BE2C (cell line): ENCODE measurements at regions not wholly inside any gene's neighbourhood (a gene's known extent, or its start where the extent isn't known, plus 50 kb on each side); places are given as distances from the start of the nearest gene placed in this dataset.
A peak's percentile ranks its signal among the peaks of the same experiment; 100 is the strongest.

Source experiments
- DNase-seq: peaks from one replicate; pipeline ENCODE4 v3.0.0-alpha.2; 2020
- H3K27me3 ChIP-seq: fragments of 250-450 bp; sonication (Bioruptor Pico); 2 replicates; pipeline ENCODE4 v1.5.1; 2020; ENCODE audit warnings: mild to moderate bottlenecking
- H3K36me3 ChIP-seq: fragments of 250-450 bp; sonication (Bioruptor Pico); 2 replicates; pipeline ENCODE4 v1.5.1; 2020; ENCODE audit warnings: mild to moderate bottlenecking
- H3K4me1 ChIP-seq: fragments of 250-450 bp; sonication (Bioruptor Pico); 2 replicates; pipeline ENCODE4 v1.5.1; 2020
- H3K4me3 ChIP-seq: 2 replicates; pipeline ENCODE4 v1.5.1; 2011; ENCODE audit warnings: low read depth, low read length
- H3K9me3 ChIP-seq: fragments of 250-450 bp; sonication (Bioruptor Pico); 2 replicates; pipeline ENCODE4 v1.5.1; 2020
- TF ChIP-seq, protein P1 (sequence below): IDR thresholded peaks from 2 replicates; pipeline ENCODE4 v1.5.1; 2012; ENCODE audit warnings: mild to moderate bottlenecking, low read depth, low read length

DNA sequence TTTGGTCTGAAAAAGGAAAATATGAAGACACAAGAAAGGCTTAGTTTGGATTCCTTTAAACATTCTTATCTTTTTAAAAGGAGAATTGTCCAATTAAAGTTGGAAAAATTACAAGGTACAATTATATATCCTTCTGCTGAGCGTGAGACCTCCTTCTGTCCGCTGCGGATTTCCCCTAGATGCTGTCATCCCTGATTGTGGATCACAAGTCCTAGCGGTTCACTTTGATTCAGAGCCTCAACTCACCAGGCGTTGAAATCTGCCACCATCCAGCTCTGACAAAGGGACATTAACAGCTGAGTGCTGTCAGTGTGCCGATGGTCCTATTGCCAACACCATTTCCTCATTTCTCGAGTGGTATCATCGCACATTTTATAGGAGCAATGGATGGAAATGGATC is 73.1 kb upstream of the PTER start:
- no peaks in the 10 kb centered on the region for H3K36me3 ChIP-seq
- TF ChIP-seq, protein P1, sequence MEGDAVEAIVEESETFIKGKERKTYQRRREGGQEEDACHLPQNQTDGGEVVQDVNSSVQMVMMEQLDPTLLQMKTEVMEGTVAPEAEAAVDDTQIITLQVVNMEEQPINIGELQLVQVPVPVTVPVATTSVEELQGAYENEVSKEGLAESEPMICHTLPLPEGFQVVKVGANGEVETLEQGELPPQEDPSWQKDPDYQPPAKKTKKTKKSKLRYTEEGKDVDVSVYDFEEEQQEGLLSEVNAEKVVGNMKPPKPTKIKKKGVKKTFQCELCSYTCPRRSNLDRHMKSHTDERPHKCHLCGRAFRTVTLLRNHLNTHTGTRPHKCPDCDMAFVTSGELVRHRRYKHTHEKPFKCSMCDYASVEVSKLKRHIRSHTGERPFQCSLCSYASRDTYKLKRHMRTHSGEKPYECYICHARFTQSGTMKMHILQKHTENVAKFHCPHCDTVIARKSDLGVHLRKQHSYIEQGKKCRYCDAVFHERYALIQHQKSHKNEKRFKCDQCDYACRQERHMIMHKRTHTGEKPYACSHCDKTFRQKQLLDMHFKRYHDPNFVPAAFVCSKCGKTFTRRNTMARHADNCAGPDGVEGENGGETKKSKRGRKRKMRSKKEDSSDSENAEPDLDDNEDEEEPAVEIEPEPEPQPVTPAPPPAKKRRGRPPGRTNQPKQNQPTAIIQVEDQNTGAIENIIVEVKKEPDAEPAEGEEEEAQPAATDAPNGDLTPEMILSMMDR, result no peak
- DNase-seq, result no peak
- H3K4me1 ChIP-seq, result no peaks in the 10 kb centered on the region
- H3K4me3 ChIP-seq, result no peak overlapping the region
- no peaks in the 10 kb centered on the region for H3K9me3 ChIP-seq
- H3K27me3 ChIP-seq, result no peaks in the 10 kb centered on the region

GRCh38 chr10:16367621-16368292 is 69.1 kb upstream of the PTER start:
- DNase-seq, result no peak
- Histone ChIP-seq H3K27me3 (no peaks in the 10 kb centered on the region), H3K36me3 (no peaks in the 10 kb centered on the region), H3K4me1 (no peaks in the 10 kb centered on the region), H3K4me3 (no peak overlapping the region), H3K9me3 (no peaks in the 10 kb centered on the region)
- TF ChIP-seq, protein P1, result no peak

- no peak overlapping the region for H3K4me3 ChIP-seq
- no peaks in the 10 kb centered on the region for H3K27me3 ChIP-seq
- TF ChIP-seq, protein P1, result no peak
- no peak for DNase-seq
- H3K9me3 ChIP-seq, result no peaks in the 10 kb centered on the region
- H3K4me1 ChIP-seq, result no peaks in the 10 kb centered on the region
- no peaks in the 10 kb centered on the region for H3K36me3 ChIP-seq
Measured at GRCh38 chr10:16381083-16381482, 55.7 kb upstream of the PTER start.

- Histone ChIP-seq H3K27me3 (no peaks in the 10 kb centered on the region), H3K4me1 (no peaks in the 10 kb centered on the region), H3K4me3 (no peak overlapping the region), H3K9me3 (no peaks in the 10 kb centered on the region), H3K36me3 (no peaks in the 10 kb centered on the region)
- TF ChIP-seq, protein P1, result no peak
- DNase-seq, result peak; percentile 10
Measured at GRCh38 chr10:16384021-16384420, 52.8 kb upstream of the PTER start.

DNA sequence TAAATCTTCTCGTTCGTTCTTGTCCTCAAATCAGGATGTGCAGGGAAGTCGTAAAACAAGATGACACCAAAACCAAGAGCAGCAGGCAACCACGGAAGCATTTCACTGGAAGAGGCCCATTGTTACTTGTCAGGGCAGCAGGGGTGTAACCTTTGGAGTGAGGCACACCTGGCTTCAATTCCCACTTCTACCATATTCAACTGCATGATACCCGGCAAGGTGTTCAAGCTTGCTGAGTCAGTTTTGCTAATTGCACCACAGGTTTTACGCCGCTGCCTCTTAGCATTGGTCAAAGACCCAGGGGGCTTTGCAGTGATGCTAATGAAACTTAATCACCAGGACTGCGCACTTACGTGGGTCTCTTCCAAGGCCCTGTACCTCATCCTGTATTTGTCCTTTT is 50.0 kb upstream of the PTER start:
- DNase-seq, result no peak
- H3K4me3 ChIP-seq, result no peak overlapping the region
- H3K9me3 ChIP-seq, result no peaks in the 10 kb centered on the region
- no peaks in the 10 kb centered on the region for H3K4me1 ChIP-seq
- no peaks in the 10 kb centered on the region for H3K36me3 ChIP-seq
- H3K27me3 ChIP-seq, result no peaks in the 10 kb centered on the region
- TF ChIP-seq, protein P1, result no peak
